ENCODE measurements at regions not wholly inside any gene's neighbourhood (a gene's known extent, or its start where the extent isn't known, plus 50 kb on each side); places are given as distances from the start of the nearest gene placed in this dataset.
"Not testable (repeated sequence)": the region's sequence is repeated elsewhere in the genome, so short reads cannot be mapped to it uniquely, and the experiment has no call there.

- H3K9me3 ChIP-seq (ENCODE audit: control insufficient read depth in 2 of 2, low read length in 2 of 2), result no peaks in the 10 kb centered on the region
- H3K9ac ChIP-seq (ENCODE audit: low read length in 2 of 2), result no peak overlapping the region
- no peaks in the 10 kb centered on the region for H3K4me1 ChIP-seq (ENCODE audit: control insufficient read depth, insufficient read depth, low read length)
- no peaks in the 10 kb centered on the region for H3K36me3 ChIP-seq (ENCODE audit: control insufficient read depth in 2 of 2, insufficient read depth in 2 of 2, low read length in 2 of 2)
- H3K27me3 ChIP-seq (ENCODE audit: control insufficient read depth in 1 of 2, insufficient read depth in 2 of 2, low read length in 2 of 2), result no peaks in the 10 kb centered on the region
- no peak overlapping the region for H3K27ac ChIP-seq (ENCODE audit: low read length)
- H3K4me3 ChIP-seq (ENCODE audit: low read length in 2 of 2), result no peak overlapping the region
Measured at GRCh38 chr13:80530902-80531301, 190.0 kb upstream of the SPRY2 start.

GRCh38 chr13:80530191-80530590 is 189.3 kb upstream of the SPRY2 start:
- H3K9ac ChIP-seq (ENCODE audit: low read length in 2 of 2), result no peak overlapping the region
- no peaks in the 10 kb centered on the region for H3K27me3 ChIP-seq (ENCODE audit: control insufficient read depth in 1 of 2, insufficient read depth in 2 of 2, low read length in 2 of 2)
- H3K36me3 ChIP-seq (ENCODE audit: control insufficient read depth in 2 of 2, insufficient read depth in 2 of 2, low read length in 2 of 2), result no peaks in the 10 kb centered on the region
- no peaks in the 10 kb centered on the region for H3K4me1 ChIP-seq (ENCODE audit: control insufficient read depth, insufficient read depth, low read length)
- no peaks in the 10 kb centered on the region for H3K9me3 ChIP-seq (ENCODE audit: control insufficient read depth in 2 of 2, low read length in 2 of 2)
- no peak overlapping the region for H3K27ac ChIP-seq (ENCODE audit: low read length)
- no peak overlapping the region for H3K4me3 ChIP-seq (ENCODE audit: low read length in 2 of 2)

GRCh38 chr13:80529734-80530133 is 188.8 kb upstream of the SPRY2 start:
- Histone ChIP-seq H3K27me3 (ENCODE audit: control insufficient read depth in 1 of 2, insufficient read depth in 2 of 2, low read length in 2 of 2) (no peaks in the 10 kb centered on the region), H3K4me1 (ENCODE audit: control insufficient read depth, insufficient read depth, low read length) (no peaks in the 10 kb centered on the region), H3K36me3 (ENCODE audit: control insufficient read depth in 2 of 2, insufficient read depth in 2 of 2, low read length in 2 of 2) (no peaks in the 10 kb centered on the region), H3K9me3 (ENCODE audit: control insufficient read depth in 2 of 2, low read length in 2 of 2) (no peaks in the 10 kb centered on the region), H3K9ac (ENCODE audit: low read length in 2 of 2) (no peak overlapping the region), H3K27ac (ENCODE audit: low read length) (no peak overlapping the region), H3K4me3 (ENCODE audit: low read length in 2 of 2) (no peak overlapping the region)

DNA sequence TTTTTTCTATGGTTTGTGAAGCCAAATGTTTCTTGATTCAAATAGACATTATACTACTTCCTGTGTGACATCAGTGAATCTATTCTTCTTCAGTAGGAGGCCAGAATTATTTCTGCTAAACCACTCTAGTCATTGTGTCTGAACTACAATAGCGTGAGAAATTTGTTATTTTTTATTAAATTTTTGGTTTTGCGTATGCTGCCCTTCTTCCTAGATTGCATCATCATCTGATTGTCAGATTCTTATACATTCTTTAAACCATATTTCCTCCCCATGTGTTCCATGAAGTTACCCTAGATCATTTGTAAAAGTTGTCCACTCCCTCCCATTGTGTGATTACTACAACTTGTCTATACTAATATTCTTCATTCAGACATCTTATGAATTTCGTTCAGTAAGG is 187.8 kb upstream of the SPRY2 start:
- Histone ChIP-seq H3K9ac (ENCODE audit: low read length in 2 of 2) (no peak overlapping the region), H3K27ac (ENCODE audit: low read length) (no peak overlapping the region), H3K36me3 (ENCODE audit: control insufficient read depth in 2 of 2, insufficient read depth in 2 of 2, low read length in 2 of 2) (no peaks in the 10 kb centered on the region), H3K27me3 (ENCODE audit: control insufficient read depth in 1 of 2, insufficient read depth in 2 of 2, low read length in 2 of 2) (no peaks in the 10 kb centered on the region), H3K9me3 (ENCODE audit: control insufficient read depth in 2 of 2, low read length in 2 of 2) (no peaks in the 10 kb centered on the region), H3K4me1 (ENCODE audit: control insufficient read depth, insufficient read depth, low read length) (no peaks in the 10 kb centered on the region), H3K4me3 (ENCODE audit: low read length in 2 of 2) (no peak overlapping the region)

GRCh38 chr13:80527400-80527799 is 186.5 kb upstream of the SPRY2 start:
- Histone ChIP-seq H3K9ac (ENCODE audit: low read length in 2 of 2) (no peak overlapping the region), H3K4me3 (ENCODE audit: low read length in 2 of 2) (no peak overlapping the region), H3K36me3 (ENCODE audit: control insufficient read depth in 2 of 2, insufficient read depth in 2 of 2, low read length in 2 of 2) (no peaks in the 10 kb centered on the region), H3K4me1 (ENCODE audit: control insufficient read depth, insufficient read depth, low read length) (no peaks in the 10 kb centered on the region), H3K27ac (ENCODE audit: low read length) (no peak overlapping the region), H3K9me3 (ENCODE audit: control insufficient read depth in 2 of 2, low read length in 2 of 2) (no peaks in the 10 kb centered on the region), H3K27me3 (ENCODE audit: control insufficient read depth in 1 of 2, insufficient read depth in 2 of 2, low read length in 2 of 2) (no peaks in the 10 kb centered on the region)

GRCh38 chr13:80524447-80525215 is 183.7 kb upstream of the SPRY2 start:
- H3K9me3 ChIP-seq (ENCODE audit: control insufficient read depth in 2 of 2, low read length in 2 of 2), result no peaks in the 10 kb centered on the region
- H3K36me3 ChIP-seq (ENCODE audit: control insufficient read depth in 2 of 2, insufficient read depth in 2 of 2, low read length in 2 of 2), result no peaks in the 10 kb centered on the region
- H3K4me1 ChIP-seq (ENCODE audit: control insufficient read depth, insufficient read depth, low read length), result no peaks in the 10 kb centered on the region

DNA sequence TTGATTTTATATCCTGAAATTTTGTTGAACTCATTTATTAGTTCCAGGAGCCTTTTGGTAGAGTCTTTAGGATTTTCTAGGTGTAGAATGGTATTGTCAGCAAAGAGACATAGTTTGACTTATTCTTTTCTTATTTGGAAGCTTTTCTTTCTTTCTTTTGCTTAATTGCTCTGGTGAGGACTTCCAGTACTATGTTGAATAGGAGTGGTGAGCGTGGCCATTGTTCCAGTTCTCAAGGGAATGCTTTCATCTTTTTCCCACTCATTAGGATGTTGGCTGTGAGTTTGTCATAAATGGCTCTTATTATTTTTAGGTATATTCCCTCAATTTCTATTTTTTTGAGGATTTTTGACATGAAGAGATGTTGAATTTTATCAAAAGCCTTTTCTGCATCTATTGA is 182.2 kb upstream of the SPRY2 start:
- Histone ChIP-seq H3K27me3 (ENCODE audit: control insufficient read depth in 1 of 2, insufficient read depth in 2 of 2, low read length in 2 of 2) (no peaks in the 10 kb centered on the region), H3K27ac (ENCODE audit: low read length) (no peak overlapping the region), H3K4me1 (ENCODE audit: control insufficient read depth, insufficient read depth, low read length) (no peaks in the 10 kb centered on the region)

More at GRCh38 chr13:80524447-80525215, 183.7 kb upstream of the SPRY2 start:
- Histone ChIP-seq H3K9ac (ENCODE audit: low read length in 2 of 2) (no peak overlapping the region), H3K27ac (ENCODE audit: low read length) (no peak overlapping the region), H3K27me3 (ENCODE audit: control insufficient read depth in 1 of 2, insufficient read depth in 2 of 2, low read length in 2 of 2) (no peaks in the 10 kb centered on the region), H3K4me3 (ENCODE audit: low read length in 2 of 2) (no peak overlapping the region)

DNA sequence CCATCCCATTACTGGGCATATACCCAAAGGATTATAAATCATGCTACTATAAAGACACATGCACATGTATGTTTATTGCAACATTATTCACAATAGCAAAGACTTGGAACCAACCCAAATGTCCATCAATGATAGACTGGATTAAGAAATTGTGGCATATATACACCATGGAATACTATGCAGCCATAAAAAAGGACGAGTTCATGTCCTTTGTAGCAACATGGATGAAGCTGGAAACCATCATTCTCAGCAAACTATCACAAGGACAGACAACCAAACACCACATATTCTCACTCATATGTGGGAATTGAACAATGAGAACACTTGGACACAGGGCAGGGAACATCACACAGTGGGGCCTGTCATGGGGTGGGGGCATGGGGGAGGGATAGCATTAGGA is 181.5 kb upstream of the SPRY2 start:
- not testable (repeated sequence) for H3K27ac ChIP-seq (ENCODE audit: low read length); H3K9ac ChIP-seq (ENCODE audit: low read length in 2 of 2); H3K27me3 ChIP-seq (ENCODE audit: control insufficient read depth in 1 of 2, insufficient read depth in 2 of 2, low read length in 2 of 2); H3K36me3 ChIP-seq (ENCODE audit: control insufficient read depth in 2 of 2, insufficient read depth in 2 of 2, low read length in 2 of 2); H3K4me1 ChIP-seq (ENCODE audit: control insufficient read depth, insufficient read depth, low read length); H3K9me3 ChIP-seq (ENCODE audit: control insufficient read depth in 2 of 2, low read length in 2 of 2); H3K4me3 ChIP-seq (ENCODE audit: low read length in 2 of 2)

More for the DNA sequence above, 182.2 kb upstream of the SPRY2 start:
- H3K36me3 ChIP-seq (ENCODE audit: control insufficient read depth in 2 of 2, insufficient read depth in 2 of 2, low read length in 2 of 2), result no peaks in the 10 kb centered on the region
- H3K9me3 ChIP-seq (ENCODE audit: control insufficient read depth in 2 of 2, low read length in 2 of 2), result no peaks in the 10 kb centered on the region
- H3K4me3 ChIP-seq (ENCODE audit: low read length in 2 of 2), result no peak overlapping the region
- no peak overlapping the region for H3K9ac ChIP-seq (ENCODE audit: low read length in 2 of 2)

DNA sequence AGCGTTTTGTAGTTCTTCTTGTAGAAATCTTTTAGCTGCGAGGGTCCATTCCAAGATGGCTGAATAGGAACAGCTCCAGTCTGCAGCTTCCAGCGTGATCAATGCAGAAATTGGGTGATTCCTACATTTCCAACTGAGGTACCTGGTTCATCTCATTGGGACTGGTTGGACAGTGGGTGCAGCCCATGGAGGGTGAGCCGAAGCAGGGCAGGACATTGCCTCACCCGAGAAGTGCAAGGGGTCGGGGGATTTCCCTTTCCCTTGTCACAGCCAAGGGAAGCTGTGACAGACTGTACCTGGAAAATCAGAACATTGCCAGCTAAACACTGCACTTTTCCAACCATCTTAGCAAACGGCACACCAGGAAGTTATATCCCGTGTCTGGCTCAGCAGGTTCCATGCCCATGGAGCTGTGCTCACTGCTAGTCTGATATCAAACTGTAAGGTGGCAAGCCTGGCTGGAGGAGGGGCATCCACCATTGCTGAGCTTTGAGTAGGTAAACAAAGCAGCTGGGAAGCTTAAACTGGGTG is 176.0 kb upstream of the SPRY2 start:
- H3K4me1 ChIP-seq (ENCODE audit: control insufficient read depth, insufficient read depth, low read length), result no peaks in the 10 kb centered on the region
- no peak overlapping the region for H3K27ac ChIP-seq (ENCODE audit: low read length)

DNA sequence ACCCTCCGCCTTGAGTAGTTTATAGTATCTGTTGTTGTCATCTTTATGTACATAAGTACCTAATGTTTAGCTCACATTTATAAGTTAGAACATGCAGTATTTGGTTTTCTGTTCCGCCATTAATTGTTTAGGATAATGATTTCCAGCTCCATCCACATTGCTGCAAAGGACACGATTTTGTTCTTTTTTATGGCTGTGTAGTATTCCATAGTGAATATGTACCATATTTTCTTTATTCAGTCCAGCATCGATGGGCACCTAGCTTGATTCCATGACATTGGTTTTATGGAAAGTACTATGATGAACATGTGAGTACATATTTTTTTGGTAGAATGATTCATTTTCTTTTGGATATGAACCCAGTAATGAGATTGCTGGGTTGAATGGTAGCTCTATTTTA is 174.4 kb upstream of the SPRY2 start:
- no peak overlapping the region for H3K27ac ChIP-seq (ENCODE audit: low read length)
- H3K36me3 ChIP-seq (ENCODE audit: control insufficient read depth in 2 of 2, insufficient read depth in 2 of 2, low read length in 2 of 2), result no peaks in the 10 kb centered on the region
- no peak overlapping the region for H3K4me3 ChIP-seq (ENCODE audit: low read length in 2 of 2)
- no peaks in the 10 kb centered on the region for H3K4me1 ChIP-seq (ENCODE audit: control insufficient read depth, insufficient read depth, low read length)
- no peaks in the 10 kb centered on the region for H3K27me3 ChIP-seq (ENCODE audit: control insufficient read depth in 1 of 2, insufficient read depth in 2 of 2, low read length in 2 of 2)
- no peak overlapping the region for H3K9ac ChIP-seq (ENCODE audit: low read length in 2 of 2)
- peaks cover 0 to 4% of the 10 kb centered on the region in 2 donors for H3K9me3 ChIP-seq (ENCODE audit: control insufficient read depth in 2 of 2, low read length in 2 of 2)

More for the DNA sequence above, 176.0 kb upstream of the SPRY2 start:
- peaks cover 0 to 4% of the 10 kb centered on the region in 2 donors for H3K9me3 ChIP-seq (ENCODE audit: control insufficient read depth in 2 of 2, low read length in 2 of 2)
- H3K4me3 ChIP-seq (ENCODE audit: low read length in 2 of 2), result no peak overlapping the region
- no peaks in the 10 kb centered on the region for H3K27me3 ChIP-seq (ENCODE audit: control insufficient read depth in 1 of 2, insufficient read depth in 2 of 2, low read length in 2 of 2)
- H3K36me3 ChIP-seq (ENCODE audit: control insufficient read depth in 2 of 2, insufficient read depth in 2 of 2, low read length in 2 of 2), result no peaks in the 10 kb centered on the region
- H3K9ac ChIP-seq (ENCODE audit: low read length in 2 of 2), result no peak overlapping the region

DNA sequence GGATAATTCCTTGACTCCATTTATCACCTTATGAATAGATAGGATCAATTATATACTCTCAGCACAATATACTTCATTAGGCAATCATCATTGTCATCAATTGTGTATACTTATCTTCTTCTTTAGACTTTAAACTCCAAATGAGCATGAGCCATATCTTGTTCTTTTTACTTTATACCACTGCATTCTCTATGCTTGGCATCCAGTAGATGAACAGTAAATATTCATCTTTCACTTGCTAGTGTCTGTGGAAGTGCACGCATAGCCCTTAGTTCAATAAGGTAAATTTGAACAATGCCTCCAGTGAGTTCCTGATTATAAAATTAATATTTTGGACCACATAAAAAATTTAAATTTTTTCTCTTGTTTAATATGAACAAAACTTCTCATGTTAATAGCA is 172.3 kb upstream of the SPRY2 start:
- Histone ChIP-seq H3K36me3 (ENCODE audit: control insufficient read depth in 2 of 2, insufficient read depth in 2 of 2, low read length in 2 of 2) (no peaks in the 10 kb centered on the region), H3K9me3 (ENCODE audit: control insufficient read depth in 2 of 2, low read length in 2 of 2) (peaks cover 0 to 4% of the 10 kb centered on the region in 2 donors), H3K27me3 (ENCODE audit: control insufficient read depth in 1 of 2, insufficient read depth in 2 of 2, low read length in 2 of 2) (no peaks in the 10 kb centered on the region), H3K4me1 (ENCODE audit: control insufficient read depth, insufficient read depth, low read length) (no peaks in the 10 kb centered on the region), H3K9ac (ENCODE audit: low read length in 2 of 2) (no peak overlapping the region), H3K27ac (ENCODE audit: low read length) (no peak overlapping the region), H3K4me3 (ENCODE audit: low read length in 2 of 2) (no peak overlapping the region)

Data from stomach smooth muscle (tissue), 2 donors.